H1 (cell line): ENCODE measurements at regions not wholly inside any gene's neighbourhood (a gene's known extent, or its start where the extent isn't known, plus 50 kb on each side); places are given as distances from the start of the nearest gene placed in this dataset.

Source experiments
- BCL11A ChIP-seq, 2 experiments: IDR thresholded peaks; one replicate each; pipeline ENCODE4 v1.6.1; 2011; ENCODE audit warnings: low read depth in 2 of 2, low read length in 2 of 2, mild to moderate bottlenecking in 2 of 2
- BRCA1 ChIP-seq: IDR thresholded peaks from 2 replicates; pipeline ENCODE4 v1.6.1; 2012; ENCODE audit warnings: low read depth, low read length, improper control_type of control experiment
- CBX5 ChIP-seq: fragments of 300-800, 300-1000 bp; sonication (generic); IDR thresholded peaks from 2 replicates; pipeline ENCODE4 v1.7.1; 2016; ENCODE audit warnings: antibody characterized with exemption, low read length, low read depth
- EP300 ChIP-seq, 2 experiments: IDR thresholded peaks; 1 replicate in 1 of 2; 2 replicates in 1 of 2; pipeline ENCODE4 v1.6.1; 2011 to 2012; ENCODE audit warnings: low read depth in 2 of 2, low read length in 2 of 2, mild to moderate bottlenecking in 2 of 2, borderline replicate concordance in 1 of 2, inconsistent platforms in 1 of 2, moderate library complexity in 1 of 2
- EZH2 ChIP-seq: fragments of 200-600 bp; sonication (generic); IDR thresholded peaks from 2 replicates; pipeline ENCODE4 v1.7.1; 2012; ENCODE audit warnings: low read depth, mild to moderate bottlenecking, moderate library complexity, low read length, inconsistent platforms; ENCODE audit not compliant: severe bottlenecking
- GABPA ChIP-seq: IDR thresholded peaks from 2 replicates; pipeline ENCODE4 v1.6.1; 2011; ENCODE audit warnings: mild to moderate bottlenecking, low read length, moderate library complexity, borderline replicate concordance; ENCODE audit not compliant: insufficient read depth
- HDAC2 ChIP-seq, 2 experiments: fragments of 300-600 bp in 1 of 2; sonication (generic) in 1 of 2; IDR thresholded peaks; 2 replicates each; pipeline ENCODE4 v1.6.1; 2011 to 2012; ENCODE audit warnings: low read depth in 2 of 2, low read length in 2 of 2, mild to moderate bottlenecking in 2 of 2, moderate library complexity in 2 of 2, borderline replicate concordance in 1 of 2, inconsistent platforms in 1 of 2
- KDM5A ChIP-seq: fragments of 200-600 bp; IDR thresholded peaks from 2 replicates; pipeline ENCODE4 v1.7.1; 2012; ENCODE audit warnings: mild to moderate bottlenecking, low read length, inconsistent platforms, mixed read lengths
- NRF1 ChIP-seq: IDR thresholded peaks from 2 replicates; pipeline ENCODE4 v1.6.1; 2011; ENCODE audit warnings: mild to moderate bottlenecking, low read depth, low read length, improper control_type of control experiment
- TAF7 ChIP-seq: optimal IDR thresholded peaks from 2 replicates; pipeline ENCODE3; 2011; ENCODE audit warnings: low read depth, mild to moderate bottlenecking, inconsistent platforms, low read length, moderate library complexity, borderline replicate concordance
- YY1 ChIP-seq: IDR thresholded peaks from 2 replicates; pipeline ENCODE4 v1.6.1; 2011; ENCODE audit warnings: low read depth, mild to moderate bottlenecking, low read length
- TF ChIP-seq, protein P1 (sequence below), 3 experiments: IDR thresholded peaks; 1 replicate in 2 of 3; 2 replicates in 1 of 3; pipeline versions ENCODE4 v1.5.1 to v1.6.1; 2011; ENCODE audit warnings: low read length in 3 of 3, mild to moderate bottlenecking in 3 of 3, inconsistent platforms in 2 of 3, low read depth in 1 of 3, moderate library complexity in 1 of 3; ENCODE audit not compliant: insufficient read depth in 1 of 3; ENCODE audit errors: control extremely low read depth in 1 of 3

DNA sequence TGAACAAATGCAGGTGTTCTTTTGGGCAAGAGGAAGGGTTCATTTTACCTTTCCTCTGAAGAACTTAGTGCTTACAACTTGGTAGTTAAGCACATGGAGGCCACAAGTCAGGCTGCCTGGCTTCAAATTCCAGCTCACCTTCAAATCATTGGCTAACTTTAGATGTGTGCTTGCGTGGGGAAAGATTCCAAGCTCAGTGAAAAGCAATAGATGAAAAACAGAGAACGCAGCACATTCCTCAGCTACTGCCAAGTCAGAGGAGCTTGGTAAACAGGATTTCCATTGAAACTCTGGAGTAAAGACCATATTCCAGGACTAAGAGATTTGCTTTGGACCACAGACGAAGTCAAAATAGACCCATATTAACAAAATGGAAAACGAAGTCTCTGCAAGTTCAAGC lies 96.3 kb upstream of the ASB18 start:
- TF ChIP-seq, protein P1, sequence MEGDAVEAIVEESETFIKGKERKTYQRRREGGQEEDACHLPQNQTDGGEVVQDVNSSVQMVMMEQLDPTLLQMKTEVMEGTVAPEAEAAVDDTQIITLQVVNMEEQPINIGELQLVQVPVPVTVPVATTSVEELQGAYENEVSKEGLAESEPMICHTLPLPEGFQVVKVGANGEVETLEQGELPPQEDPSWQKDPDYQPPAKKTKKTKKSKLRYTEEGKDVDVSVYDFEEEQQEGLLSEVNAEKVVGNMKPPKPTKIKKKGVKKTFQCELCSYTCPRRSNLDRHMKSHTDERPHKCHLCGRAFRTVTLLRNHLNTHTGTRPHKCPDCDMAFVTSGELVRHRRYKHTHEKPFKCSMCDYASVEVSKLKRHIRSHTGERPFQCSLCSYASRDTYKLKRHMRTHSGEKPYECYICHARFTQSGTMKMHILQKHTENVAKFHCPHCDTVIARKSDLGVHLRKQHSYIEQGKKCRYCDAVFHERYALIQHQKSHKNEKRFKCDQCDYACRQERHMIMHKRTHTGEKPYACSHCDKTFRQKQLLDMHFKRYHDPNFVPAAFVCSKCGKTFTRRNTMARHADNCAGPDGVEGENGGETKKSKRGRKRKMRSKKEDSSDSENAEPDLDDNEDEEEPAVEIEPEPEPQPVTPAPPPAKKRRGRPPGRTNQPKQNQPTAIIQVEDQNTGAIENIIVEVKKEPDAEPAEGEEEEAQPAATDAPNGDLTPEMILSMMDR (IDR thresholded peaks at IDR 0.05; ENCODE audit: control extremely low read depth in 1 of 3, insufficient read depth in 1 of 3, low read depth in 1 of 3, low read length in 3 of 3): no peak
- TF ChIP-seq GABPA: no peak
- no peak for TF ChIP-seq YY1
- no peak for TF ChIP-seq EP300 (IDR thresholded peaks at IDR 0.05; ENCODE audit: borderline replicate concordance in 1 of 2, low read depth in 2 of 2, low read length in 2 of 2)
- no peak for TF ChIP-seq NRF1
- no peak for TF ChIP-seq BRCA1
- TF ChIP-seq HDAC2 (IDR thresholded peaks at IDR 0.05; ENCODE audit: borderline replicate concordance in 1 of 2, low read depth in 2 of 2, low read length in 2 of 2): no peak
- no peak for TF ChIP-seq CBX5
- no peak for TF ChIP-seq EZH2
- no peak for TF ChIP-seq KDM5A
- TF ChIP-seq BCL11A (IDR thresholded peaks at IDR 0.05; ENCODE audit: low read depth in 2 of 2, low read length in 2 of 2): no peak
- TF ChIP-seq TAF7: no peak
